NCI-H2227 treated with DMSO at 0.1 percent for 48 hours (cell line): ENCODE measurements at regions not wholly inside any gene's neighbourhood (a gene's known extent, or its start where the extent isn't known, plus 50 kb on each side); places are given as distances from the start of the nearest gene placed in this dataset.

Source experiments
- DNase-seq: peaks from one replicate; lab custom pipeline; 2025; lab: John Stamatoyannopoulos, UW

- no peak for DNase-seq
Observed at GRCh38 chr9:78566521-78566920, 269.6 kb downstream of the PSAT1 start.

- DNase-seq, result no peak
Observed at GRCh38 chr9:78566948-78567675, 270.2 kb downstream of the PSAT1 start.

- DNase-seq, result no peak
Observed at GRCh38 chr9:78567693-78568092, 270.8 kb downstream of the PSAT1 start.

- no peak for DNase-seq
Observed at GRCh38 chr9:78568774-78569173, 271.8 kb downstream of the PSAT1 start.

- no peak for DNase-seq
Observed at GRCh38 chr9:78572266-78572665, 275.3 kb downstream of the PSAT1 start.

GRCh38 chr9:78573205-78573604 lies 276.3 kb downstream of the PSAT1 start:
- no peak for DNase-seq

GRCh38 chr9:78573669-78574068 lies 276.7 kb downstream of the PSAT1 start:
- DNase-seq, result no peak

GRCh38 chr9:78574354-78575045 lies 277.6 kb downstream of the PSAT1 start:
- no peak for DNase-seq

- DNase-seq, result peak; percentile 14
Observed at GRCh38 chr9:78575081-78575480, 278.2 kb downstream of the PSAT1 start.

- no peak for DNase-seq
Observed at GRCh38 chr9:78575771-78576170, 278.8 kb downstream of the PSAT1 start.

- no peak for DNase-seq
Observed at GRCh38 chr9:78577156-78577906, 280.4 kb downstream of the PSAT1 start.

- DNase-seq, result no peak
Observed at GRCh38 chr9:78578072-78578471, 281.1 kb downstream of the PSAT1 start.

GRCh38 chr9:78582821-78583220 lies 285.9 kb downstream of the PSAT1 start:
- DNase-seq, result no peak

GRCh38 chr9:78584589-78584988 lies 287.7 kb downstream of the PSAT1 start:
- no peak for DNase-seq

- no peak for DNase-seq
Observed at GRCh38 chr9:78585909-78586308, 289.0 kb downstream of the PSAT1 start.

- DNase-seq, result no peak
Observed at GRCh38 chr9:78590068-78590467, 293.1 kb downstream of the PSAT1 start.

- no peak for DNase-seq
Observed at GRCh38 chr9:78592811-78593210, 295.9 kb downstream of the PSAT1 start.

- DNase-seq, result no peak
Observed at GRCh38 chr9:78595200-78595945, 298.4 kb downstream of the PSAT1 start.

GRCh38 chr9:78596346-78596745 lies 299.4 kb downstream of the PSAT1 start:
- no peak for DNase-seq

- DNase-seq, result no peak
Observed at GRCh38 chr9:78598120-78598519, 301.2 kb downstream of the PSAT1 start.

GRCh38 chr9:78599926-78600325 lies 303.0 kb downstream of the PSAT1 start:
- no peak for DNase-seq

- peak; percentile 58 for DNase-seq
Observed at GRCh38 chr9:78601957-78602565, 305.1 kb downstream of the PSAT1 start.
